ENCODE measurements at regions not wholly inside any gene's neighbourhood (a gene's known extent, or its start where the extent isn't known, plus 50 kb on each side); places are given as distances from the start of the nearest gene placed in this dataset.

GRCh38 chr13:76703216-76703615 is 183.0 kb downstream of the KCTD12 start:
- 88 to 97% methylated on average over 2 of the region's 2 CpGs for WGBS, 2 donors
- DNase-seq, result no peak
- Histone ChIP-seq H3K36me3 (no peaks in the 10 kb centered on the region), H3K4me3 (no peak overlapping the region), H3K9me3 (no peaks in the 10 kb centered on the region), H3K27ac (no peak overlapping the region), H3K27me3 (no peaks in the 10 kb centered on the region), H3K4me1 (no peaks in the 10 kb centered on the region)
- intact Hi-C loops (cut with DNase I), result no loop called here
- no peak for TF ChIP-seq POLR2A (IDR thresholded peaks at IDR 0.05)
- TF ChIP-seq CTCF (IDR thresholded peaks at IDR 0.05), result no peak
- no peak for TF ChIP-seq EP300 (IDR thresholded peaks at IDR 0.05)
- TF ChIP-seq POLR2AphosphoS5 (IDR thresholded peaks at IDR 0.05), result no peak

GRCh38 chr13:76697288-76697687 is 188.9 kb downstream of the KCTD12 start:
- no peak overlapping the region for H3K4me3 ChIP-seq
- intact Hi-C loops (cut with DNase I), result no loop called here
- H3K36me3 ChIP-seq, result no peaks in the 10 kb centered on the region
- TF ChIP-seq CTCF (IDR thresholded peaks at IDR 0.05) (no peak), POLR2AphosphoS5 (IDR thresholded peaks at IDR 0.05) (no peak), EP300 (IDR thresholded peaks at IDR 0.05) (no peak), POLR2A (IDR thresholded peaks at IDR 0.05) (no peak)
- no peaks in the 10 kb centered on the region for H3K27me3 ChIP-seq
- no peaks in the 10 kb centered on the region for H3K4me1 ChIP-seq
- H3K9me3 ChIP-seq, result no peaks in the 10 kb centered on the region
- 68 to 78% methylated on average over 2 of the region's 2 CpGs for WGBS, 2 donors
- no peak for DNase-seq
- H3K27ac ChIP-seq, result no peak overlapping the region

GRCh38 chr13:76696370-76696769 is 189.8 kb downstream of the KCTD12 start:
- peak overlapping the region in 1 of 4 donors; percentile 3 for H3K27ac ChIP-seq
- no peaks in the 10 kb centered on the region for H3K36me3 ChIP-seq
- DNase-seq, result no peak
- TF ChIP-seq POLR2A (IDR thresholded peaks at IDR 0.05) (no peak), POLR2AphosphoS5 (IDR thresholded peaks at IDR 0.05) (no peak), EP300 (IDR thresholded peaks at IDR 0.05) (no peak), CTCF (IDR thresholded peaks at IDR 0.05) (no peak)
- intact Hi-C loops (cut with DNase I), result no loop called here
- no peaks in the 10 kb centered on the region for H3K9me3 ChIP-seq
- 81 to 89% methylated on average over 3 of the region's 3 CpGs for WGBS, 2 donors
- H3K4me3 ChIP-seq, result no peak overlapping the region
- no peaks in the 10 kb centered on the region for H3K27me3 ChIP-seq
- no peaks in the 10 kb centered on the region for H3K4me1 ChIP-seq

- WGBS, 2 donors, result 60 to 73% methylated on average over 2 of the region's 2 CpGs
- DNase-seq, result no peak
- H3K4me3 ChIP-seq, result no peak overlapping the region
- no peak for TF ChIP-seq POLR2AphosphoS5 (IDR thresholded peaks at IDR 0.05)
- no peak for TF ChIP-seq POLR2A (IDR thresholded peaks at IDR 0.05)
- TF ChIP-seq CTCF (IDR thresholded peaks at IDR 0.05), result no peak
- TF ChIP-seq EP300 (IDR thresholded peaks at IDR 0.05), result no peak
- H3K36me3 ChIP-seq, result no peaks in the 10 kb centered on the region
- H3K27ac ChIP-seq, result no peak overlapping the region
- no peaks in the 10 kb centered on the region for H3K27me3 ChIP-seq
- no peaks in the 10 kb centered on the region for H3K9me3 ChIP-seq
- intact Hi-C loops (cut with DNase I), result no loop called here
- peaks cover 0 to 4% (median 0%) of the 10 kb centered on the region in 4 donors for H3K4me1 ChIP-seq
Measured at GRCh38 chr13:76693086-76693485, 193.1 kb downstream of the KCTD12 start.

GRCh38 chr13:76692346-76692745 is 193.9 kb downstream of the KCTD12 start:
- Histone ChIP-seq H3K4me3 (no peak overlapping the region), H3K4me1 (peaks cover 0 to 4% (median 0%) of the 10 kb centered on the region in 4 donors), H3K9me3 (no peaks in the 10 kb centered on the region), H3K27me3 (no peaks in the 10 kb centered on the region), H3K36me3 (no peaks in the 10 kb centered on the region), H3K27ac (no peak overlapping the region)
- WGBS, 2 donors, result 44 to 71% methylated on average over 1 of the region's 1 CpG
- DNase-seq, result no peak
- TF ChIP-seq POLR2AphosphoS5 (IDR thresholded peaks at IDR 0.05) (no peak), CTCF (IDR thresholded peaks at IDR 0.05) (no peak), EP300 (IDR thresholded peaks at IDR 0.05) (no peak), POLR2A (IDR thresholded peaks at IDR 0.05) (no peak)
- intact Hi-C loops (cut with DNase I), result no loop called here

All from sigmoid colon (tissue), 6 donors.